GM19463 (cell line): ENCODE measurements at regions not wholly inside any gene's neighbourhood (a gene's known extent, or its start where the extent isn't known, plus 50 kb on each side); places are given as distances from the start of the nearest gene placed in this dataset.

Experiments
- ATAC-seq: cut with Tn5 transposase; IDR thresholded peaks from one replicate; pipeline ENCODE4 v1.9.1; 2021; ENCODE audit warnings: mild to moderate bottlenecking, moderate library complexity; ENCODE audit not compliant: unreplicated experiment

GRCh38 chr21:36628106-36628505 lies 70.8 kb upstream of the SIM2 start:
- ATAC-seq, result no peak

DNA sequence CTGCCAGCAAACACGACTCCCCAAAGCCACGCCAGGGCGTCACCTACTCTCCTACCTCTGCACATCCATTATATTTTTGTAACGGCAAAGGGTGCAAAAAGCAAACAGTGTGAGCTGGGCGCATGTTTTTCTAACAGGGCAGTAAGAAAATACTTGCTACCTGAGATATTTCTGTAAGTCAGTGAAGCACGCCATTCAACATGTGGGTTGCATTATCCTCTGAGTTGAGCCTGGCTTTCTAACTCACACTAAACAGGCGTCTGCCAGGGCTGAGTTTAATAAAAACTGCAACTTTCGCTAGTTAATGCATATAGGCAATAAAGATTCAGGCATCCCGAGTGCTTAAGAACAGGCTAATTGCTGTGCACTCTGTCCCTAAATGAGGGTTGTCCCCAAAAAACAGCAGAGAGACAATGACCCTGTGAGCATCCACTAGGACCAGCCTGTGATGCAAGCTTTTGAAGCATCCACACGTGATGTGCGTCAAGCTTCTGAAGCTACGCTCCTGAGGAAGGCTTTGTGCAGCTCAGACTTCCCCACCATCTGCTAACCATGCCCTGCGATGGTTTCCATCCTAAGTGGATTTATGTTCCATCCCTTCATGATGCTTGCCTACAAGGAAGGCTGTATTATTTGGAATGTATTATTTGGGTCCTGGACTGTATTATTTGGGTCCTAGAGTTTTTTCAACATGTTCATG lies 70.0 kb upstream of the SIM2 start:
- no peak for ATAC-seq

DNA sequence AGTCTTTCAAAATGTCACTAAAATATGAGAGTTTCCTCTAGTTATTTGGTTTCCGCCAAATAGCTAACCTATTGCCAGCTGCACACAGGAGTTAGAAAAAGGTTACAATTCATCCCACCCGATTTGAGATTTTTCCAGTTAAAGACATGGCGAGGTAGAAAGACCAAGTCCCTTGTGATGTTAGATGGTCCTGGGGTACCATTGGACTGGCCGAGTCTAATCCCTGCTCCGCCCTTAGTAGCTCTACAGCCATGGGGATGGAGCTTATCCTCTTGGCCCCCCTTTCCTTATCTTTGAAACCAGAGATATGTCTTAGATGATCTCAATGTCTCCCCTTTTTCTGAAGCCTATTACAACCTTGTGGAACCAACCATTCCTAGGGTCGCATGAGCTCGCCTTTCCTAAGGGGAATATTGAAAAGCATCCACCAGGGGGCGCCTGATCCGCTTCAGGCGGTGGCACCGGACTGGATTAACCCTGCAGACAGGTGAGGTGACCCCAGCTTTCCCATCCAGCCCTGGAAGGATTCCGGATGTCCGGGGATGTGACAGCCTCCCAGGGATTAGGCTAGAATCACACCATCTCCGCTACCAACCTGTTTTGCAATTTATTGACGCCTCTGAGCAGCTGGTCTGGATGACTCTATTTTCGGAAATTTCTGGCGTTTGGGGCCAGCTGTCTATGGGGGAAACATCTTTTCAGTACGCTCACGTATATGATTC lies 68.3 kb upstream of the SIM2 start:
- no peak for ATAC-seq

DNA sequence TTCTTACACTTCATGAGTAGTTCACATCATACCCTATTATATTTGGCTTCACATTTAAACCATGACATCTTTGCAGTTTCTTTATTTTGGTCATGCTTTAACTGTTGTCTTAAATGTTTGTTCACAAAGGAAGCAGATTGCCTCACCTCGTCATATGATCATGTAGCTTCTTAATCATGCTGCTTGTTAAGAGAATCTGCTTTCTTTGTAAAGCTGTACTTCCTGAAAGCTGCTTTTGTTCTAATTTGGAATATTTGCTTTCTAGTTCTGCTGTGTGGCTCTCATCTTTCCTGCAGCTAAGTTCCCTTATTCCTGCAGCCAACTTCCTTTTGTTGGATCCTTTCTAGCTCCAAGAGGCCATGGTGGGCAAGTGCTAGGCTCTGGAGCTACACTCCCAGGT lies 62.9 kb upstream of the SIM2 start:
- no peak for ATAC-seq

GRCh38 chr21:36636439-36636838 lies 62.5 kb upstream of the SIM2 start:
- no peak for ATAC-seq

DNA sequence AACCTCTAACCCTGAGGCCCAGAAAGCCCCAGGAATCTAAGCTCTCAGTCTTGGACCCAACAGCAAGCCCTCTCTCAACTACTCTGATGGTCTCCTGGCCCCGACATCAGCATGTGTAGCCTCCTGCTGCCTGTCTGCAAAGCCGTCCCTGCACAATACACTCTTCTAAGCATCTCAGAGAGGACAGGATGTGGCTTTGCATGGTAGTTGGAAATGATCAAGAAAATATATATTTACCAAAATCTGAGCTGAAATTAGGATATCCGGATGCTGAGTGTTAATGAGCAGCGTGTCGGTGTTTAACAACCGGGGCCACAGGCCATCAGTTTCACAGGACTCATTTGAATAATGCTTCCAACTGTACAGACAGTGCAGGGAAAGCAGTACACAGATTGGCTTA lies 59.1 kb upstream of the SIM2 start:
- no peak for ATAC-seq

GRCh38 chr21:36640174-36640720 lies 58.7 kb upstream of the SIM2 start:
- ATAC-seq, result no peak

DNA sequence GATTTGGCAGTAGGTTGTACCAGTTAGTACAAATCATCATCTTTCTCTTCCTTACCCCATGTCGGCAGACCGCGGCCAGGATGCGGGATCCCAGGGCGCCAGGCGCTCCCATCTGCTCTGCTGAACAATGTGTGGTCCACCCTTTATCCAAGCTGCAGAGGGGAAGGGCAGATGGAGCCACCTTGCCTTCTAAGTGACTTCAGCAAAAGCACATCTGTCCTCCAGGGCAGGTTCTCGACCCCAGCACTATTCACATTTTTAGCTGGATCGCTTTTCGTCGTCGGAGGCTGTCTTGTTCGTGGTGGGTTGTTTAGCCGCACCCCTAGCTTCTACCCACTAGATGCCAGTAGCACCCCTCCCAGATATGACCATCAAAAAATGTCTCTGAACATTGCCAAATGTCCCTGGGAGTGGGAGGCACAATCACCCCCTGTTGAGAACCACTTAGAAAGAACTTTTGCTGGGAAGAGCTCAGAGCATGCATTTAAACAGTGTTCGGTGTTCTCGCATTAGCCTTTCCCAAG lies 58.1 kb upstream of the SIM2 start:
- ATAC-seq, result no peak

DNA sequence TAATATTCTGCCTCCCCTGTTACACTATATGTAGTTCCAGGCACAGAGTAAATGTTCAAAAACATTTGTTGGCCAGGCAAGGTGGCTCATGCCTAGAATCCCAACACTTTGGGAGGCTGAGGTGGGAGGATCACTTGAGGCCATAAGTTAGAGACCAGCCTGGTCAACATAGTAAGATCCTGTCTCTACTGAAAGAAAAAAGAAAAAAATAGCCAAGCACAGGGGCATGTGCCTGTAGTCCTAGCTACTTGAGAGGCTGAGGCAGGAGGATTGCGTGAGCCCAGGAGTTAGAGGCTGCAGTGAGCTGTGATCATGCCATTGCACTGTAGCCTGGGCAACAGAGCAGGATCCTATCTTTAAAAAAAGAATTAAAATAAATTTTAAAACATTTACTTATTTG lies 57.6 kb upstream of the SIM2 start:
- ATAC-seq, result no peak

DNA sequence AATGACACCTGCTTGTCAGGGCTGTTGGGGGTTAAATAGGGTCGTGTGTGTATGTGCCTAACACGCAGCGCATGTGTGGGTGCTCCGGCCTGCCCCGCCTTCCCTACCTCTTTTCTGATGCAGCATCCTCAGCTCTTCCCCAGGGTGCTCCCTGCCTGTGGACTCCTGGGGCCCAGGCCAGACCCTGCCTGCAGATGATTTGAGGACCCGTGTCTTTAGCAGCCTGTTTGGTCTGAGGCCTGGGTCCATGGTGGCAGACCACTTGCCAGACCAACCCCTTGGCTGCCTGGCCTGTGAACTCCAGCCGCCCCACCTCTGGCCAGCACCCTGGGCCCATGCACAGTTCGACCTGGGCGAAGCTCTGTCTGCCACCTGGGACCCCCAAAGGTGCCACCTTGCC lies 57.0 kb upstream of the SIM2 start:
- no peak for ATAC-seq

- no peak for ATAC-seq
Measured at GRCh38 chr21:36642777-36643176, 56.1 kb upstream of the SIM2 start.

DNA sequence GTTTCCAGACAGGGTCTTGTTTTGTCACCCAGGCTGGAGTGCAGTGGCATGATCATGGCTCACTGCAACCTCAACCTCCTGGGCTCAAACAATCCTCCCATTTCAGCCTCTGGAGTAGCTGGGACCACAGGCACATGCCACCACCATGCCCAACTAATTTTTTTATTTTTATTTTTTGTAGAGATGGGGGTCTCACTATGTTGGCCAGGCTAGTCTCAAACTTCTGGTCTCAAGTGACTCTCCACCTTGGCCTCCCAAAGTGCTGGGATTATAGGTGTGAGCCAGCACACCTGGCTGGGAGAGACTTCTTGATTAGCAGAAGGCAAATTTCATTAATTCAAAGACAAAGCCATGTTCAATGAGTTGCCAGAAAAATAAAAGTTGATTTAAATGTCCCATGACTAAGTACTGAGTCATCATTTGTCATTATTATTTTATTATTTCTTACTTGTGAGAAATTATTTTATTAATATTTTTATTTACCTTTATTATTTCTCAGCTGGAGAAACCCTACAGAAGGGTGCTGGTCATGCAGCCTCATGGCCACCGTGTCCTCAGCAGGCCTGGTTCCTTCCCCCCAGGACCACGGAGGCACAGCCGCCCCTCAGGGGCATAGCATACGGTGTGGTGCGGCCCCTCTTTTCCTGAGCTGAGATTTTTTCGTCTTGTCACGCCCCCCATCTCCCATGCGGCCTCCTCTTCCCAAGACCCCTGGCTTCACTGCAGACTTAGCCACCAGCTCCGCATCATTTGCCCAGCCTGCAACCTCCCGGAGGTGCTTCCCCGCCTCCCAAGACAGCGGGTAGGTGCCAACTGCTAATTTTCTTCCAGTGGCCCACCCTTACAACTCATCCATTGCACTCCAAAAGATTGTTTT lies 55.3 kb upstream of the SIM2 start:
- no peak for ATAC-seq

GRCh38 chr21:36646011-36646410 lies 52.9 kb upstream of the SIM2 start:
- no peak for ATAC-seq

GRCh38 chr21:36646645-36647044 lies 52.3 kb upstream of the SIM2 start:
- no peak for ATAC-seq

DNA sequence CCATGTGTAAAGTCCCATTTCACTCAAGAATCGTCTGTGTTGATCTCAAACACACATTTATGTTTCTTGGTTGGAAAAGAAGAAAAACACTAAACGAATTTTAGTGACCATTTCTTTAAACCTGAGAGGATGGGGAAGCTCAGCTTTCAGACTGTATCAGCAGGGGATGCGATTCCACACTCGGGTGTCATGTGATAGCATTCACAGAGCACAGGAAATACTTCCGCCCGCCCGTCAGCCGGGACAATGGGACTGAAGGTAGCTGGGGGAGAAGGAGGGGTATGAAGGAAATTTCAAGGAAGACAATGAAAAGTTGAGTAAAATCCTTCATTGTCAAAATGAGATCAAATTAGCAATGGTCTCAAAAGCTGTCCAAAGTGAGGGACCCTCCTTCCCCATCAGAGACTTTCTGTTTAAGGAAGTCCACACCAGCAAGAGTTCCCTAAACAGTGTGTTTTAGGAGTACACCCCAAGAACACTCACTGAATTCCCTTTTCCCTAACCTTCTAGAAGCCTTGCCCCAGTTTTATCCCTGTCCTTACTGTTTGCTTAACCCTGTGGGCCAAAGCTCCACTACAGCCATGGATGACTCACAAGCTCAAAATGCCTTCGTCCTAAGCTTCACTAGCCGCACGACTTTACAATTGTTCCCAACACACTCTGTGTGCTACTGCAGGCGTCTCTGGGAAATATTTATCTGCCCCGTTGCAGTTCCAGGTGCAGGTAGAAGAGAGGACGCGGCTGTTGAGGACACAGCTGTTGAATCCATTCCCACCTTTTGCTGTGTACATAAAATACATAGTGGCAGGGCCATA lies 51.4 kb upstream of the SIM2 start:
- no peak for ATAC-seq
